ENCODE measurements at regions not wholly inside any gene's neighbourhood (a gene's known extent, or its start where the extent isn't known, plus 50 kb on each side); places are given as distances from the start of the nearest gene placed in this dataset.

DNA sequence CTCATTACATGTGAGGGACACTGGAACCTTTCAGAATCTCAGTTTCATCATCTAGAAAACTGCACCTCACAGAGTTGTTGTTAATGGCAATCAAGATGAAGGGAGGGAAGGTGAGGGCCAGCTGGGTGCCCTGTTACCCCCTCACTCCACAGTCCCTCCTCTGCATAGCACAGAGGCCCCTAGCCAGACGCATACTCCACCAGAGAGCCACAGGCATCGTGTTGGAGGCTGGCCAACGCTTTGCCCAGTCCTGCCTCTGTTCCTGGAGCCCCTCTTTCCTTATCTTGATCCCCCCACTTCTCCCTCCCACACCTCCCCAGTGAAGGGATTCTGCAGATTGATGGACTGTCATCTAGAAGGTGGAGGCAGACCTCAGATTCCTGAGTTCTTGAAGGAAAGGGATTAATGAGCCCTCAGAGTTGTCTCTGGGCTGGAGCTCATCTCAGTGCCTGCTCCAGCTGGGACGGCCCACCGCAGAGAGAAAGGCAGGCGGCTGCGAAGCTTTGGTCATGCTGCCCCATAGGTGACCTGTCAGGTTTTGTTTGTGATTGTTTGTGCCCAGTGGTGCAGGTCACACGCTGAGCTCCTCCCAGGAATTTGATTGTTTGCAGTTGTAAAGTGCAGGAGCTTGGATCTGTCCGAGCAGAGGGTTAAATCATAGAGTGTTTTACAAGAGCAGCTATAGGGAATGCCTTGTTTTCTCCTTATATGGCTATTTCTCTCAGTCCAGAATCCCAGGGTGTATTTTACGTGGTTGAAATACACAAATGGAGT, 487.3 kb downstream of the CCDC171 start:
- H3K27me3 Mint-ChIP-seq = no peaks in the 10 kb centered on the region
- no peaks in the 10 kb centered on the region for H3K4me1 ChIP-seq (ENCODE audit: control insufficient read depth in 1 of 2, extremely low read depth in 1 of 2, insufficient read depth in 2 of 2, low read length in 2 of 2)
- no peak for ATAC-seq (replicated peaks in 1 of 4)
- H3K36me3 Mint-ChIP-seq = no peaks in the 10 kb centered on the region
- no peaks in the 10 kb centered on the region for H3K36me3 ChIP-seq (ENCODE audit: control insufficient read depth in 2 of 2, extremely low read depth in 1 of 2, insufficient read depth in 1 of 2, low read length in 1 of 2)
- 90% methylated on average over 7 of the region's 10 CpGs for WGBS (ENCODE audit: insufficient coverage)
- H3K4me3 ChIP-seq (ENCODE audit: control insufficient read depth in 1 of 2, extremely low read depth in 1 of 2, low read length in 1 of 2) = no peak overlapping the region
- no peak overlapping the region for H3K27ac Mint-ChIP-seq
- POLR2A ChIA-PET = no interaction called here
- no peaks in the 10 kb centered on the region for H3K4me1 Mint-ChIP-seq
- H3K9me3 ChIP-seq = no peaks in the 10 kb centered on the region
- H3K4me3 Mint-ChIP-seq = no peak overlapping the region
- H3K9me3 Mint-ChIP-seq = no peaks in the 10 kb centered on the region
- H3K27me3 ChIP-seq (replicated peaks in 1 of 2; ENCODE audit: control insufficient read depth in 2 of 2, extremely low read depth in 1 of 2, insufficient read depth in 2 of 2, low read length in 1 of 2) = no peaks in the 10 kb centered on the region
- DNase-seq = no peak
- CTCF ChIA-PET = no interaction called here
- no peak overlapping the region for H3K27ac ChIP-seq (ENCODE audit: low read length)

DNA sequence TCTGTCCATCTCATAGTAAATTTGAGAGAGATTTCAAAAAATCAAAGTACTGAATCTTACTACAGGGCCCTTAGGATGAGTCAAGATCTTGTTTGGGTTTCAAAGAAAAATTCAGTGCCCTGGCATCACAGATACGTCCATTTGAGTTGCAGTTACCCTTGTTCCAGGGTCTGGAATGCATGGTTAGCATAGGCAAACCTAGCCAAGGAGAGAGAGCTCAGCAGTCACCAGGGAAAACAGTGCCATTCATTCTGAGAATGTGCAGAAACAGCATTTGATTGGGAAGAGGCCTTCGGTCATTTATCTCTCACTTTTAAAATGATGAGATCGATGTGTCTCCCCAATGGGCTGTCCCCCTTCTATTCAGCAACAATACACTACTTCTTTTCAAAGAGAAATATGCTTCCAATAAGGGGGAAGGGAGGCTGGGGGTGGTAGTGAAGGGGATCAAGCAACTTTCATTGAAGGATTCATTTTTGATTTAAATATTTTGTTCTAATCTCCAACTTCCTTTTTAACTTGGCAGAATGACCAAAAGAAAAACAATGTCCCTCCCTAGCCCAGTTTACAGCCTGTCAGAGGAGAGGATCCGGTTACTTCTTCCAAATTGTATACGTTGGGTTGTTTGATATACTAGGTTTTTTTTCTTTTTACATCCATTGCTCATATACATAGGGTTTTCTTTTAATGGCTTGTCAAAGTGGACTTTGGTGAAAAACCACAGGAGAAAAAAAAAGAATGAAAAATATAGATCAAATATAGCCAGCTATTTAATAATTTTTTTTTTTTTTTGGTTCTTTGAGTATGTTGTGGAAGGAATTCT, 491.1 kb downstream of the CCDC171 start:
- Histone ChIP-seq H3K9me3 (no peaks in the 10 kb centered on the region), H3K27ac (ENCODE audit: low read length) (no peak overlapping the region), H3K36me3 (ENCODE audit: control insufficient read depth in 2 of 2, extremely low read depth in 1 of 2, insufficient read depth in 1 of 2, low read length in 1 of 2) (no peaks in the 10 kb centered on the region), H3K27me3 (replicated peaks in 1 of 2; ENCODE audit: control insufficient read depth in 2 of 2, extremely low read depth in 1 of 2, insufficient read depth in 2 of 2, low read length in 1 of 2) (no peaks in the 10 kb centered on the region), H3K4me3 (ENCODE audit: control insufficient read depth in 1 of 2, extremely low read depth in 1 of 2, low read length in 1 of 2) (no peak overlapping the region), H3K4me1 (ENCODE audit: control insufficient read depth in 1 of 2, extremely low read depth in 1 of 2, insufficient read depth in 2 of 2, low read length in 2 of 2) (no peaks in the 10 kb centered on the region)
- Mint-ChIP-seq H3K27ac (no peak overlapping the region), H3K4me1 (no peaks in the 10 kb centered on the region), H3K9me3 (peaks cover 0 to 6% (median 0%) of the 10 kb centered on the region in 3 donors), H3K27me3 (no peaks in the 10 kb centered on the region), H3K36me3 (no peaks in the 10 kb centered on the region), H3K4me3 (no peak overlapping the region)
- CTCF ChIA-PET = no interaction called here
- DNase-seq (no peak), ATAC-seq (replicated peaks in 1 of 4) (no peak)
- 83% methylated on average over 1 of the region's 5 CpGs for WGBS (ENCODE audit: insufficient coverage)
- POLR2A ChIA-PET = no interaction called here

DNA sequence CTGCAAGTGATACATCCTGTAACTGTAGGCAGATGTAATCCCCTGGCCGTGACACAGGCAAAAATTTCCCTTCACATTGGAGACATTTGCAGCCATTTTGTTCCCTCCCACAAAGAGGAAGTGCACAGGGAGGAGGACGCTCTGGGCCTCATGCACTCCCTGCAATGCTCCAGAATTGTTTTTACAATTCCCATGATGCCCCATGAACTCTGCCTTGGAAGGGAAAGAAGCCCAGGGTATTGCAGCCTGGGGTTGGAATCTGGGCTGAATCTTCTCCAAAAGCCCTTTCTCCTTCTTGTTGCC, 491.7 kb downstream of the CCDC171 start:
- no peak overlapping the region for H3K4me3 ChIP-seq (ENCODE audit: control insufficient read depth in 1 of 2, extremely low read depth in 1 of 2, low read length in 1 of 2)

DNA sequence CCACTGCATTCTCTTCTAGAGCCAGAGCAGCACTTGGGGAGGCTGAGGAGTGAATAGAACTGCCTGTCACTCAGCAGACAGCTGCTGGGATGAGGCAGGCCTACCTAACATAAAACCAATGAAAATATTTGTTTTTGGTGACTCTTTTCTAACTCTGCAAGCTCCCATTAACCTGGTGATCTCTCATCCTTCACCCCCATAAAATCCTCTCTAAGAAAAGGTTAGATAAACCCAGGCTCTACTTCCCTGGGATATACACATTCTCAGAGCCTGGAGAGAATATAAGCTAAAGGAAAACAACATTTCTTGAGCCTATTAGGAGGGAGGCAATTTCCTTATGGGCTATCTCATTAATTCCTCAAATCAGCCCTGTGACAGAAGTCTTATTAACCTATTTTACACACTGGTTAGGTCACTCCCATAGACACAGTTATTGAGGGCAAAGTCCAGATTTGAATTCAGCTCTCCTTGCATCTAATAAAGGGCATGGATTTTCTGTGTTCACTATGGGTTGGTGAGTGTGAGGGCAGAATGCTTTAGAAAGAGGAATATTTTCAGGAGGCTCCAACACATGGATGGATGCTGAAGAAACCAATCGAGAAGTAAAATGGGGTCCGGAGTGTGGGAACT, 492.9 kb downstream of the CCDC171 start:
- no peak overlapping the region for H3K27ac ChIP-seq (ENCODE audit: low read length)
- H3K36me3 ChIP-seq (ENCODE audit: control insufficient read depth in 2 of 2, extremely low read depth in 1 of 2, insufficient read depth in 1 of 2, low read length in 1 of 2) = no peaks in the 10 kb centered on the region
- no peaks in the 10 kb centered on the region for H3K4me1 ChIP-seq (ENCODE audit: control insufficient read depth in 1 of 2, extremely low read depth in 1 of 2, insufficient read depth in 2 of 2, low read length in 2 of 2)
- 100% methylated on average over 2 of the region's 2 CpGs for WGBS (ENCODE audit: insufficient coverage)
- Mint-ChIP-seq H3K9me3 (peaks cover 0 to 6% (median 0%) of the 10 kb centered on the region in 3 donors), H3K27me3 (no peaks in the 10 kb centered on the region), H3K4me3 (no peak overlapping the region), H3K27ac (no peak overlapping the region), H3K36me3 (no peaks in the 10 kb centered on the region), H3K4me1 (no peaks in the 10 kb centered on the region)
- POLR2A ChIA-PET = no interaction called here
- no peaks in the 10 kb centered on the region for H3K9me3 ChIP-seq
- ATAC-seq (replicated peaks in 1 of 4) (no peak), DNase-seq (no peak)
- CTCF ChIA-PET = no interaction called here
- H3K4me3 ChIP-seq (ENCODE audit: control insufficient read depth in 1 of 2, extremely low read depth in 1 of 2, low read length in 1 of 2) = no peak overlapping the region
- no peaks in the 10 kb centered on the region for H3K27me3 ChIP-seq (replicated peaks in 1 of 2; ENCODE audit: control insufficient read depth in 2 of 2, extremely low read depth in 1 of 2, insufficient read depth in 2 of 2, low read length in 1 of 2)

More for the DNA sequence above, 491.7 kb downstream of the CCDC171 start:
- 80% methylated on average over 1 of the region's 2 CpGs for WGBS (ENCODE audit: insufficient coverage)
- ChIA-PET POLR2A (no interaction called here), CTCF (no interaction called here)
- no peak overlapping the region for H3K27ac ChIP-seq (ENCODE audit: low read length)
- H3K4me1 ChIP-seq (ENCODE audit: control insufficient read depth in 1 of 2, extremely low read depth in 1 of 2, insufficient read depth in 2 of 2, low read length in 2 of 2) = no peaks in the 10 kb centered on the region
- H3K27me3 ChIP-seq (replicated peaks in 1 of 2; ENCODE audit: control insufficient read depth in 2 of 2, extremely low read depth in 1 of 2, insufficient read depth in 2 of 2, low read length in 1 of 2) = no peaks in the 10 kb centered on the region
- H3K36me3 ChIP-seq (ENCODE audit: control insufficient read depth in 2 of 2, extremely low read depth in 1 of 2, insufficient read depth in 1 of 2, low read length in 1 of 2) = no peaks in the 10 kb centered on the region
- H3K36me3 Mint-ChIP-seq = no peaks in the 10 kb centered on the region
- peaks cover 0 to 6% (median 0%) of the 10 kb centered on the region in 3 donors for H3K9me3 Mint-ChIP-seq
- H3K27ac Mint-ChIP-seq = no peak overlapping the region
- DNase-seq (no peak), ATAC-seq (replicated peaks in 1 of 4) (no peak)
- H3K27me3 Mint-ChIP-seq = no peaks in the 10 kb centered on the region
- no peaks in the 10 kb centered on the region for H3K4me1 Mint-ChIP-seq
- no peaks in the 10 kb centered on the region for H3K9me3 ChIP-seq
- no peak overlapping the region for H3K4me3 Mint-ChIP-seq

DNA sequence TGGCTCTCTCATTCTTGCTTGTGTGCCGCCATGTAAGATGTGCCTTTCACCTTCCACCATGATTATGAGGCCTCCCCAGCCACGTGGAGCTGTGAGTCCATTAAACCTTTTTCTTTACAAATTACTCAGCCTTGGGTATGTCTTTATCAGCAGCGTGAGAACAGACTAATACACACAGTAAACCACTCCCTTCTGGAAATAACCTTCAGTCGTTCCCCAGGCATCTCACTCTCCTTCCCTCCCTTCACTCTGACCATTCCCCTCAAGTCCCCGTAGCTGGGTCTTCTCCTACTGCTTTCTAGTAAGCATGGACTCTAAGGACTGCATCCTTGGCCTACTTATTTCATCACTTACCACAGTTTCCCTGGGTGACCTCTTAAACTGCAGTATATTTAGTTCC, 493.9 kb downstream of the CCDC171 start:
- Mint-ChIP-seq H3K27ac (no peak overlapping the region), H3K9me3 (peaks cover 0 to 6% (median 0%) of the 10 kb centered on the region in 3 donors), H3K4me1 (no peaks in the 10 kb centered on the region), H3K27me3 (no peaks in the 10 kb centered on the region), H3K4me3 (no peak overlapping the region), H3K36me3 (no peaks in the 10 kb centered on the region)
- ChIA-PET CTCF (no interaction called here), POLR2A (no interaction called here)
- no peak overlapping the region for H3K4me3 ChIP-seq (ENCODE audit: control insufficient read depth in 1 of 2, extremely low read depth in 1 of 2, low read length in 1 of 2)
- no peak overlapping the region for H3K27ac ChIP-seq (ENCODE audit: low read length)
- WGBS (ENCODE audit: insufficient coverage) = 46% methylated on average over 5 of the region's 5 CpGs
- ATAC-seq (replicated peaks in 1 of 4) = no peak
- no peaks in the 10 kb centered on the region for H3K27me3 ChIP-seq (replicated peaks in 1 of 2; ENCODE audit: control insufficient read depth in 2 of 2, extremely low read depth in 1 of 2, insufficient read depth in 2 of 2, low read length in 1 of 2)
- no peak for DNase-seq
- H3K4me1 ChIP-seq (ENCODE audit: control insufficient read depth in 1 of 2, extremely low read depth in 1 of 2, insufficient read depth in 2 of 2, low read length in 2 of 2) = no peaks in the 10 kb centered on the region
- H3K9me3 ChIP-seq = no peaks in the 10 kb centered on the region
- H3K36me3 ChIP-seq (ENCODE audit: control insufficient read depth in 2 of 2, extremely low read depth in 1 of 2, insufficient read depth in 1 of 2, low read length in 1 of 2) = no peaks in the 10 kb centered on the region

DNA sequence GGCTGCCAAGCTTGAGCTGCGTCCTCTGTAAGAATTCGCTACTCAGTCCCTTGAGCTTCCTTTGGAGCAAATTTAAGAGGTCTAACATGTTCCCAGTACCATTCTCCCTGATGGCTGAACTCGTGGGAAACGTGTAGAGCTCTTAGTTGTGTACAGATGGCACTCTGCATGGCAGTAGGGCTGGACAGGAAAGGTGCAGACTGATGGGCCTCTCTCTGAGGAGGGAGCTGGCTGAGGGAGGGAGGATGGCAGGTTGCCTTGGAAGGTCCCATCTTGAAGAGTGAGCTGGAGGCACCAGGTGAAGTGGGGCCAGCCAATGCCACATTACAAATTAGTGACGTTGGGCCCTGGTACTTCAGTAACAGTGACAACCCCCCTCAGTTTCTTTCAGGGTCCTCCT, 495.3 kb downstream of the CCDC171 start:
- Mint-ChIP-seq H3K27ac (no peak overlapping the region), H3K4me3 (no peak overlapping the region), H3K36me3 (no peaks in the 10 kb centered on the region), H3K9me3 (peaks cover 0 to 6% (median 0%) of the 10 kb centered on the region in 3 donors), H3K4me1 (no peaks in the 10 kb centered on the region), H3K27me3 (no peaks in the 10 kb centered on the region)
- DNase-seq = no peak
- no peaks in the 10 kb centered on the region for H3K36me3 ChIP-seq (ENCODE audit: control insufficient read depth in 2 of 2, extremely low read depth in 1 of 2, insufficient read depth in 1 of 2, low read length in 1 of 2)
- no peaks in the 10 kb centered on the region for H3K4me1 ChIP-seq (ENCODE audit: control insufficient read depth in 1 of 2, extremely low read depth in 1 of 2, insufficient read depth in 2 of 2, low read length in 2 of 2)
- ATAC-seq (replicated peaks in 1 of 4) = no peak
- 64% methylated on average over 4 of the region's 5 CpGs for WGBS (ENCODE audit: insufficient coverage)
- H3K27ac ChIP-seq (ENCODE audit: low read length) = no peak overlapping the region
- H3K9me3 ChIP-seq = no peaks in the 10 kb centered on the region
- ChIA-PET CTCF (interaction anchor here in 1 of 2 donors (0.6 kb wide), 1 partner anchor 714 kb away, joined by 7 read pairs; no protein-coding TSS in a partner anchor), POLR2A (no interaction called here)
- H3K27me3 ChIP-seq (replicated peaks in 1 of 2; ENCODE audit: control insufficient read depth in 2 of 2, extremely low read depth in 1 of 2, insufficient read depth in 2 of 2, low read length in 1 of 2) = no peaks in the 10 kb centered on the region
- H3K4me3 ChIP-seq (ENCODE audit: control insufficient read depth in 1 of 2, extremely low read depth in 1 of 2, low read length in 1 of 2) = no peak overlapping the region
